NT2/D1 (cell line): ENCODE measurements at regions not wholly inside any gene's neighbourhood (a gene's known extent, or its start where the extent isn't known, plus 50 kb on each side); places are given as distances from the start of the nearest gene placed in this dataset.

Experiments used
- DNase-seq: peaks from one replicate; pipeline ENCODE4 v3.0.0-alpha.2; 2011; ENCODE audit warnings: low read depth, low spot score
- H3K27me3 ChIP-seq: 2 replicates; pipeline ENCODE4 v1.6.0; 2011; ENCODE audit warnings: mild to moderate bottlenecking; ENCODE audit not compliant: insufficient read length, insufficient read depth
- H3K36me3 ChIP-seq: 2 replicates; pipeline ENCODE4 v1.6.1; 2011; ENCODE audit warnings: mild to moderate bottlenecking, low read length, mixed read lengths; ENCODE audit not compliant: insufficient read depth, insufficient read length
- H3K4me1 ChIP-seq: 2 replicates; pipeline ENCODE4 v1.5.1; 2011; ENCODE audit not compliant: insufficient read depth, insufficient read length
- H3K4me3 ChIP-seq: 2 replicates; pipeline ENCODE4 v1.5.1; 2011; ENCODE audit warnings: low read depth; ENCODE audit not compliant: insufficient read length
- H3K9ac ChIP-seq: 2 replicates; pipeline ENCODE4 v1.6.0; 2011; ENCODE audit warnings: low read depth; ENCODE audit not compliant: insufficient read length
- H3K9me3 ChIP-seq: 2 replicates; pipeline ENCODE4 v1.5.1; 2011; ENCODE audit warnings: mild to moderate bottlenecking, low read length; ENCODE audit not compliant: insufficient read depth
- SUZ12 ChIP-seq: IDR thresholded peaks from 2 replicates; pipeline ENCODE4 v1.6.1; 2011; ENCODE audit not compliant: insufficient read length, insufficient read depth; ENCODE audit errors: extremely low read depth
- YY1 ChIP-seq: IDR thresholded peaks from 2 replicates; pipeline ENCODE4 v1.6.1; 2011; ENCODE audit not compliant: insufficient read length, insufficient read depth
- ZNF274 ChIP-seq: IDR thresholded peaks from 2 replicates; pipeline ENCODE4 v1.6.1; 2011; ENCODE audit warnings: mild to moderate bottlenecking, low read depth, low read length

- TF ChIP-seq SUZ12 (no peak), ZNF274 (no peak), YY1 (no peak)
- Histone ChIP-seq H3K27me3 (no peaks in the 10 kb centered on the region), H3K36me3 (no peaks in the 10 kb centered on the region), H3K9ac (no peak overlapping the region), H3K9me3 (peaks cover 10% of the 10 kb centered on the region), H3K4me3 (no peak overlapping the region), H3K4me1 (no peaks in the 10 kb centered on the region)
- DNase-seq: no peak
These were observed 444.0 kb upstream of the AGTR1 start for GRCh38 chr3:148253713-148254112.

- H3K9me3 ChIP-seq: peaks cover 16% of the 10 kb centered on the region
- TF ChIP-seq ZNF274 (no peak), YY1 (no peak), SUZ12 (no peak)
- no peak overlapping the region for H3K4me3 ChIP-seq
- no peak for DNase-seq
- no peaks in the 10 kb centered on the region for H3K4me1 ChIP-seq
- no peaks in the 10 kb centered on the region for H3K27me3 ChIP-seq
- no peak overlapping the region for H3K9ac ChIP-seq
- no peaks in the 10 kb centered on the region for H3K36me3 ChIP-seq
These were observed 443.3 kb upstream of the AGTR1 start for GRCh38 chr3:148254402-148254801.

GRCh38 chr3:148255981-148256969, 441.4 kb upstream of the AGTR1 start:
- Histone ChIP-seq H3K4me3 (no peak overlapping the region), H3K4me1 (no peaks in the 10 kb centered on the region), H3K9me3 (peaks cover 16% of the 10 kb centered on the region), H3K36me3 (no peaks in the 10 kb centered on the region), H3K9ac (no peak overlapping the region), H3K27me3 (no peaks in the 10 kb centered on the region)
- DNase-seq: no peak
- no peak for TF ChIP-seq YY1
- no peak for TF ChIP-seq ZNF274
- no peak for TF ChIP-seq SUZ12

- no peak for DNase-seq
- no peak overlapping the region for H3K9ac ChIP-seq
- H3K4me1 ChIP-seq: no peaks in the 10 kb centered on the region
- no peak for TF ChIP-seq ZNF274
- no peak for TF ChIP-seq SUZ12
- no peak for TF ChIP-seq YY1
- H3K4me3 ChIP-seq: no peak overlapping the region
- no peaks in the 10 kb centered on the region for H3K27me3 ChIP-seq
- no peaks in the 10 kb centered on the region for H3K36me3 ChIP-seq
- peaks cover 13% of the 10 kb centered on the region for H3K9me3 ChIP-seq
These were observed 434.7 kb upstream of the AGTR1 start for GRCh38 chr3:148262980-148263379.

GRCh38 chr3:148265841-148266240, 431.9 kb upstream of the AGTR1 start:
- H3K4me1 ChIP-seq: no peaks in the 10 kb centered on the region

GRCh38 chr3:148266341-148266740, 431.4 kb upstream of the AGTR1 start:
- Histone ChIP-seq H3K9ac (no peak overlapping the region), H3K27me3 (no peaks in the 10 kb centered on the region), H3K36me3 (no peaks in the 10 kb centered on the region), H3K9me3 (no peaks in the 10 kb centered on the region), H3K4me3 (no peak overlapping the region), H3K4me1 (no peaks in the 10 kb centered on the region)
- TF ChIP-seq SUZ12 (no peak), YY1 (no peak), ZNF274 (no peak)
- DNase-seq: no peak

More at GRCh38 chr3:148265841-148266240, 431.9 kb upstream of the AGTR1 start:
- no peak overlapping the region for H3K9ac ChIP-seq
- no peak for DNase-seq
- no peak overlapping the region for H3K4me3 ChIP-seq
- no peaks in the 10 kb centered on the region for H3K9me3 ChIP-seq
- TF ChIP-seq ZNF274 (no peak), YY1 (no peak)
- H3K27me3 ChIP-seq: no peaks in the 10 kb centered on the region
- H3K36me3 ChIP-seq: no peaks in the 10 kb centered on the region

GRCh38 chr3:148269816-148270215, 427.9 kb upstream of the AGTR1 start:
- Histone ChIP-seq H3K36me3 (no peaks in the 10 kb centered on the region), H3K4me3 (no peak overlapping the region), H3K4me1 (no peaks in the 10 kb centered on the region), H3K27me3 (no peaks in the 10 kb centered on the region), H3K9me3 (no peaks in the 10 kb centered on the region), H3K9ac (no peak overlapping the region)
- DNase-seq: no peak
- TF ChIP-seq YY1 (no peak), SUZ12 (no peak), ZNF274 (no peak)
